PC-9 (cell line): ENCODE measurements at regions not wholly inside any gene's neighbourhood (a gene's known extent, or its start where the extent isn't known, plus 50 kb on each side); places are given as distances from the start of the nearest gene placed in this dataset.

Experiments
- EZH2 ChIP-seq: fragments of 200-600 bp; sonication (generic); IDR thresholded peaks from 2 replicates; pipeline ENCODE4 v1.8.0; 2017; ENCODE audit warnings: antibody characterized with exemption, low read depth
- TF ChIP-seq, protein P1 (sequence below): fragments of 200-600 bp; sonication (generic); conservative IDR thresholded peaks from 2 replicates; pipeline ENCODE4 v1.6.1; 2017; ENCODE audit warnings: mixed run types, antibody characterized with exemption, mild to moderate bottlenecking, moderate library complexity

DNA sequence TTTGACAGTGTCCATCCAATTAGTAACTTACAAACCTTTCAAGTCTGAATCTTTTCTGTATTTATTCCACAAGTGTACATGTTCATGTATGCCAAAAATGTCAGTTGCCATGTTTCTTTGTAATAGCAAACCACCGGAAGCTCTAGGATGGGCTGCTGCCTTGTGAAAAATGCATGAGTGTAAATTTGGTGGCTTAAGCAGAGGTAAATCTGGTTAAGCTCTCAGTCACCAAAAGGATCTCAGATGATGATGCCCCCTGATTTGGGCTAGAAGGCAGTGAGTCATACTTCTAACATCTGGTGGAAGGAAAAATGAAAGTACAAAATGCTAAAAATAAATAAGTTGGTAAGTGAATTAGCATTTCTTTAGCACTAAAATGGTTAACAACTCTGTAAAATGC lies 567.5 kb downstream of the ELAVL2 start:
- TF ChIP-seq, protein P1, sequence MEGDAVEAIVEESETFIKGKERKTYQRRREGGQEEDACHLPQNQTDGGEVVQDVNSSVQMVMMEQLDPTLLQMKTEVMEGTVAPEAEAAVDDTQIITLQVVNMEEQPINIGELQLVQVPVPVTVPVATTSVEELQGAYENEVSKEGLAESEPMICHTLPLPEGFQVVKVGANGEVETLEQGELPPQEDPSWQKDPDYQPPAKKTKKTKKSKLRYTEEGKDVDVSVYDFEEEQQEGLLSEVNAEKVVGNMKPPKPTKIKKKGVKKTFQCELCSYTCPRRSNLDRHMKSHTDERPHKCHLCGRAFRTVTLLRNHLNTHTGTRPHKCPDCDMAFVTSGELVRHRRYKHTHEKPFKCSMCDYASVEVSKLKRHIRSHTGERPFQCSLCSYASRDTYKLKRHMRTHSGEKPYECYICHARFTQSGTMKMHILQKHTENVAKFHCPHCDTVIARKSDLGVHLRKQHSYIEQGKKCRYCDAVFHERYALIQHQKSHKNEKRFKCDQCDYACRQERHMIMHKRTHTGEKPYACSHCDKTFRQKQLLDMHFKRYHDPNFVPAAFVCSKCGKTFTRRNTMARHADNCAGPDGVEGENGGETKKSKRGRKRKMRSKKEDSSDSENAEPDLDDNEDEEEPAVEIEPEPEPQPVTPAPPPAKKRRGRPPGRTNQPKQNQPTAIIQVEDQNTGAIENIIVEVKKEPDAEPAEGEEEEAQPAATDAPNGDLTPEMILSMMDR = no peak
- no peak for TF ChIP-seq EZH2
